Osteoblast (primary cell): ENCODE measurements at regions not wholly inside any gene's neighbourhood (a gene's known extent, or its start where the extent isn't known, plus 50 kb on each side); places are given as distances from the start of the nearest gene placed in this dataset.

ENCODE experiments used
- DNase-seq: peaks from one replicate; pipeline ENCODE4 v3.0.0; 2011; ENCODE audit warnings: low spot score, mixed read lengths; ENCODE audit not compliant: insufficient read length; ENCODE audit errors: missing footprints
- H2AFZ ChIP-seq: 2 replicates; pipeline ENCODE4 v1.6.0; 2011; ENCODE audit warnings: mild to moderate bottlenecking, low read length
- H3K27ac ChIP-seq: 2 replicates; pipeline ENCODE4 v1.5.1; 2011; ENCODE audit warnings: mild to moderate bottlenecking, low read depth, low read length, moderate library complexity
- H3K27me3 ChIP-seq: 2 replicates; pipeline ENCODE4 v1.6.0; 2012; ENCODE audit warnings: mild to moderate bottlenecking, control low read depth, inconsistent platforms, low read length, moderate library complexity; ENCODE audit not compliant: insufficient read depth
- H3K36me3 ChIP-seq: 2 replicates; pipeline ENCODE4 v1.5.1; 2011; ENCODE audit warnings: mild to moderate bottlenecking, low read length, control low read depth, moderate library complexity; ENCODE audit not compliant: insufficient read depth
- H3K4me1 ChIP-seq: 2 replicates; pipeline ENCODE4 v1.5.1; 2011; ENCODE audit warnings: mild to moderate bottlenecking, low read length, control low read depth, moderate library complexity; ENCODE audit not compliant: insufficient read depth
- H3K4me2 ChIP-seq: 2 replicates; pipeline ENCODE4 v1.6.0; 2011; ENCODE audit warnings: mild to moderate bottlenecking, low read length; ENCODE audit not compliant: insufficient read depth
- H3K4me3 ChIP-seq: fragments of 200-600 bp; sonication (generic); 3 replicates; pipeline ENCODE4 v1.5.1; 2012; ENCODE audit warnings: mild to moderate bottlenecking, low read length, inconsistent platforms; ENCODE audit not compliant: insufficient read depth
- H3K79me2 ChIP-seq: 2 replicates; pipeline ENCODE4 v1.6.0; 2012; ENCODE audit warnings: mild to moderate bottlenecking, low read length, control low read depth, inconsistent platforms; ENCODE audit not compliant: insufficient read depth
- H3K9me3 ChIP-seq: 2 replicates; pipeline ENCODE4 v1.5.1; 2011; ENCODE audit warnings: low read depth, low read length, control low read depth
- H4K20me1 ChIP-seq: 2 replicates; pipeline ENCODE4 v1.6.0; 2012; ENCODE audit warnings: mild to moderate bottlenecking, low read length, control low read depth; ENCODE audit not compliant: insufficient read depth
- CTCF ChIP-seq: IDR thresholded peaks from 2 replicates; pipeline ENCODE4 v1.5.1; 2011; ENCODE audit warnings: mild to moderate bottlenecking, low read depth, low read length, moderate library complexity; ENCODE audit errors: extremely low read depth

DNA sequence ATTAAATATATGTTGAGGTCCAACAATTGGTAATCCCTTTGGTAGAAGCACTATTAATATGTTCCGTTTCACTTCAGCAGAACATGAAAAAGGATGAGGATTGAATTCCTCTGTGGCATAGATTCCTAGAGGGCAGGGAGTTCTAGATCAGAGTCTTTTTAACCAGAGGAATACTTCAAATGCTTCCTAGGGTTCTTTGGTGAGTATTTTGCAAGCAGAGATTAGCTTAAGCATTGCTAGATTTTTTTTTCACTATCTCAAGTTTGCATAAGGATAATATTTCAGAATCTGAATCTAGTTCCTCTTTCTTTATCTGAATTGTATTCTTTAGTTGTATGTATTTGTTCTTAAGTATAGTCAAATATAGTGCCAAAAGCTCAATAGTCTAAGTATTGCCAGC is 116.6 kb upstream of the ADAMTSL1 start:
- H4K20me1 ChIP-seq: no peaks in the 10 kb centered on the region
- no peak overlapping the region for H3K4me2 ChIP-seq

GRCh38 chr9:18358325-18358724 is 115.6 kb upstream of the ADAMTSL1 start:
- H3K79me2 ChIP-seq: no peaks in the 10 kb centered on the region
- no peak overlapping the region for H3K4me2 ChIP-seq
- no peaks in the 10 kb centered on the region for H3K36me3 ChIP-seq
- no peaks in the 10 kb centered on the region for H3K27me3 ChIP-seq
- peaks cover 38% of the 10 kb centered on the region for H3K4me1 ChIP-seq
- H4K20me1 ChIP-seq: no peaks in the 10 kb centered on the region
- DNase-seq: no peak
- H3K27ac ChIP-seq: peak overlapping the region; percentile 84
- TF ChIP-seq CTCF: no peak
- H3K4me3 ChIP-seq: no peak overlapping the region
- no peak overlapping the region for H2AFZ ChIP-seq
- no peaks in the 10 kb centered on the region for H3K9me3 ChIP-seq

More for the DNA sequence above, 116.6 kb upstream of the ADAMTSL1 start:
- Histone ChIP-seq H3K79me2 (no peaks in the 10 kb centered on the region), H3K9me3 (no peaks in the 10 kb centered on the region), H3K27ac (no peak overlapping the region), H2AFZ (no peak overlapping the region), H3K27me3 (no peaks in the 10 kb centered on the region), H3K36me3 (no peaks in the 10 kb centered on the region), H3K4me1 (peaks cover 28% of the 10 kb centered on the region), H3K4me3 (no peak overlapping the region)
- no peak for TF ChIP-seq CTCF
- no peak for DNase-seq

GRCh38 chr9:18359335-18359734 is 114.6 kb upstream of the ADAMTSL1 start:
- no peak for TF ChIP-seq CTCF
- peak; percentile 32 for DNase-seq
- H3K4me2 ChIP-seq: peak overlapping the region; percentile 49
- H3K27me3 ChIP-seq: no peaks in the 10 kb centered on the region
- no peak overlapping the region for H3K4me3 ChIP-seq
- H3K9me3 ChIP-seq: no peaks in the 10 kb centered on the region
- no peaks in the 10 kb centered on the region for H3K36me3 ChIP-seq
- H4K20me1 ChIP-seq: no peaks in the 10 kb centered on the region
- H2AFZ ChIP-seq: no peak overlapping the region
- H3K27ac ChIP-seq: peak overlapping the region; percentile 84
- peaks cover 46% of the 10 kb centered on the region for H3K4me1 ChIP-seq
- no peaks in the 10 kb centered on the region for H3K79me2 ChIP-seq

GRCh38 chr9:18360005-18360404 is 113.9 kb upstream of the ADAMTSL1 start:
- Histone ChIP-seq H3K36me3 (no peaks in the 10 kb centered on the region), H3K4me3 (no peak overlapping the region), H3K4me2 (peak overlapping the region; percentile 5), H3K9me3 (no peaks in the 10 kb centered on the region), H2AFZ (peak overlapping the region; percentile 71), H3K79me2 (no peaks in the 10 kb centered on the region), H3K27me3 (no peaks in the 10 kb centered on the region), H3K27ac (peak overlapping the region; percentile 66), H4K20me1 (no peaks in the 10 kb centered on the region), H3K4me1 (peaks cover 46% of the 10 kb centered on the region)
- TF ChIP-seq CTCF: no peak
- peak; percentile 22 for DNase-seq
